Stimulated activated CD4-positive, alpha-beta T cell treated with anti-CD3 and anti-CD28 coated beads, Interleukin-2, amount 100 ng/mL, for 24 hours (primary cell): ENCODE measurements at regions not wholly inside any gene's neighbourhood (a gene's known extent, or its start where the extent isn't known, plus 50 kb on each side); places are given as distances from the start of the nearest gene placed in this dataset.
"Not testable (repeated sequence)": the region's sequence is repeated elsewhere in the genome, so short reads cannot be mapped to it uniquely, and the experiment has no call there.

Experiments
- DNase-seq, 2 donors: peaks; one replicate each; pipeline ENCODE4 v3.0.0-alpha.2; 2020

GRCh38 chrX:106220177-106220576 lies 52.1 kb downstream of the PWWP3B start:
- no peak for DNase-seq

GRCh38 chrX:106243376-106243775 lies 75.3 kb downstream of the PWWP3B start:
- DNase-seq: no peak

GRCh38 chrX:106246511-106246910 lies 78.4 kb downstream of the PWWP3B start:
- DNase-seq: no peak

GRCh38 chrX:106247162-106247561 lies 79.1 kb downstream of the PWWP3B start:
- DNase-seq: no peak

- no peak for DNase-seq
Observed at GRCh38 chrX:106249706-106250379, 81.7 kb downstream of the PWWP3B start.

- DNase-seq: no peak
Observed at GRCh38 chrX:106263817-106264216, 95.7 kb downstream of the PWWP3B start.

GRCh38 chrX:106273947-106274587 lies 106.0 kb downstream of the PWWP3B start:
- not testable (repeated sequence) for DNase-seq

GRCh38 chrX:106275172-106275571 lies 107.1 kb downstream of the PWWP3B start:
- not testable (repeated sequence) for DNase-seq

- DNase-seq: no peak
Observed at GRCh38 chrX:106278951-106279350, 110.8 kb downstream of the PWWP3B start.

- no peak for DNase-seq
Observed at GRCh38 chrX:106281383-106281782, 113.3 kb downstream of the PWWP3B start.

GRCh38 chrX:106283841-106284240 lies 115.7 kb downstream of the PWWP3B start:
- no peak for DNase-seq

- no peak for DNase-seq
Observed at GRCh38 chrX:106284431-106285025, 116.4 kb downstream of the PWWP3B start.

- no peak for DNase-seq
Observed at GRCh38 chrX:106286053-106286650, 118.0 kb downstream of the PWWP3B start.

GRCh38 chrX:106290778-106291177 lies 122.7 kb downstream of the PWWP3B start:
- DNase-seq: not testable (repeated sequence)

- not testable (repeated sequence) for DNase-seq
Observed at GRCh38 chrX:106291779-106292390, 123.8 kb downstream of the PWWP3B start.

GRCh38 chrX:106300239-106300638 lies 132.1 kb downstream of the PWWP3B start:
- no peak for DNase-seq

- no peak for DNase-seq
Observed at GRCh38 chrX:106300656-106301055, 132.6 kb downstream of the PWWP3B start.

GRCh38 chrX:106302304-106302703 lies 134.2 kb downstream of the PWWP3B start:
- DNase-seq: no peak

GRCh38 chrX:106306391-106306947 lies 138.4 kb downstream of the PWWP3B start:
- DNase-seq: no peak

GRCh38 chrX:106323357-106323756 lies 155.3 kb downstream of the PWWP3B start:
- DNase-seq: no peak

- DNase-seq: no peak
Observed at GRCh38 chrX:106331606-106332005, 163.5 kb downstream of the PWWP3B start.

- no peak for DNase-seq
Observed at GRCh38 chrX:106341823-106342222, 173.7 kb downstream of the PWWP3B start.

- DNase-seq: no peak
Observed at GRCh38 chrX:106356580-106356979, 188.5 kb downstream of the PWWP3B start.
